Effector memory CD4-positive, alpha-beta T cell (primary cell): ENCODE measurements at regions not wholly inside any gene's neighbourhood (a gene's known extent, or its start where the extent isn't known, plus 50 kb on each side); places are given as distances from the start of the nearest gene placed in this dataset.

Experiments used
- DNase-seq, 3 donors: peaks; one replicate each; pipeline ENCODE4 v3.0.0-alpha.2; 2020
- H3K27ac ChIP-seq: 2 replicates; pipeline ENCODE4 v1.7.0; 2013; ENCODE audit warnings: mild to moderate bottlenecking, low read length, moderate library complexity; ENCODE audit not compliant: insufficient read depth, poor library complexity, severe bottlenecking
- H3K27me3 ChIP-seq: replicated peaks from 2 replicates; pipeline ENCODE4 v1.7.0; 2013; ENCODE audit warnings: mild to moderate bottlenecking, low read length; ENCODE audit not compliant: insufficient read depth, control insufficient read depth, poor library complexity, severe bottlenecking
- H3K36me3 ChIP-seq: 2 replicates; pipeline ENCODE4 v1.7.0; 2013; ENCODE audit warnings: mild to moderate bottlenecking, low read length, moderate library complexity; ENCODE audit not compliant: control insufficient read depth, insufficient read depth
- H3K4me1 ChIP-seq: 2 replicates; pipeline ENCODE4 v1.7.0; 2013; ENCODE audit warnings: low read length, mild to moderate bottlenecking; ENCODE audit not compliant: control insufficient read depth, insufficient read depth, poor library complexity, severe bottlenecking
- H3K4me3 ChIP-seq: 2 replicates; pipeline ENCODE4 v1.7.0; 2013; ENCODE audit warnings: low read length, low read depth, mild to moderate bottlenecking; ENCODE audit not compliant: insufficient read depth, poor library complexity, severe bottlenecking
- H3K9me3 ChIP-seq: 2 replicates; pipeline ENCODE4 v1.7.0; 2013; ENCODE audit warnings: mild to moderate bottlenecking, low read length, moderate library complexity; ENCODE audit not compliant: control insufficient read depth

DNA sequence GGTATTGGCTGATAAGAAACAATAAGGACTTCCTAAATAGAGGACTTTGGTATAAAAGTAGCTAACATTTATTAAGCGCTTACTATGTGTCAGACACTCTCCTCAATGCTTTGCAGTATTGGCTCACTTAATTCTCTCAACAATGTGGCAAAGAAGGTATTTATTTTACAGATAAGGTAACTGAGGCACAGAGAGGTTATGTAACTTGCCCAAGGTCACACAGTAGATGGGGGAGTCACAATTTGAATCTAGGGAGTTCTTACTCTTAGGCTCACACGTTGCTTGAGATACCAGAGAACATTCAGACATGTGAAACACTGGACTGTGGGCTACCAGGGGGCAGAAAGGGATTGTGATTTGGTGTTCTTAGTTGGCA is 60.8 kb upstream of the GPR158 start:
- Histone ChIP-seq H3K9me3 (no peaks in the 10 kb centered on the region), H3K36me3 (no peaks in the 10 kb centered on the region), H3K4me1 (no peaks in the 10 kb centered on the region), H3K27me3 (peaks cover 4% of the 10 kb centered on the region), H3K27ac (no peak overlapping the region), H3K4me3 (no peak overlapping the region)
- DNase-seq, result no peak

DNA sequence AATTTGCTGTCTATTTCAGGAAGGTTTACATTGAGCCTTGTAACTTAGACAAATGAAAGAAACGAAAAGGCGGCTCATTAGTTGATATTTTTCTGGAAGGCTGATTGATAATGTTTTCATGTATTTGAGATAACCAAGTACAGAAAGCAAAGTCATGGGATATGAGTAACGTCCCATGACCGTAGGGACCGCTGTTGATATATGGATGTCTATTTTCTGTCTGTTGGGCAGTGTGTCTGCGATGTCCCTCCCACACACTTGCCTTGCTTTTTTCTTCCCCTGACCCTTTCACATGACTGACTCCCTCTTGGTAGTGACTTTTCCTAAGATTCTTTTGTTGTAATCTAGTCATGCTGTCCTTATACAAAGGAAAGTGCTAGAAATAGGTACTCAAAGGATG is 57.0 kb upstream of the GPR158 start:
- no peaks in the 10 kb centered on the region for H3K4me1 ChIP-seq

DNA sequence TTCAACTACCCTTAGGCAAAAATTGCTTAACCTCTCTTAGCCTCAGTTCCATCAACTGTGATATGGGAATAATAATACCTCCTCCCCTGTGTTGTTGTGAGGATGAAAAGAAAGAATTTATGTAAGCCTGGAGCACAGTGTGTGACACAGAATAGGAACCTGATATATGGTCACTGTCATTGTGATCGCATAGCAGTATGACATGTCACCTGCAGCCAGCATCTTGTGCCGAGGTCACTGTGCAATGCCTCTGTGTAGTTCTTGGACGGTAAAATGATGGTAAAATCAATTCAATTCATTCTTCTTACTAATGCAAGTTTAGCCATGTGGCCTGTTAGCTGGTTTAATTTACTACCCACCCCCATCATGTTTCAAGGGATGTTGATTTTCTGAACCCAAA is 54.6 kb upstream of the GPR158 start:
- Histone ChIP-seq H3K36me3 (no peaks in the 10 kb centered on the region), H3K9me3 (no peaks in the 10 kb centered on the region), H3K27ac (no peak overlapping the region), H3K27me3 (no peaks in the 10 kb centered on the region), H3K4me1 (no peaks in the 10 kb centered on the region), H3K4me3 (no peak overlapping the region)
- no peak for DNase-seq

More for the DNA sequence above, 57.0 kb upstream of the GPR158 start:
- peaks cover 4% of the 10 kb centered on the region for H3K27me3 ChIP-seq
- no peak overlapping the region for H3K4me3 ChIP-seq
- no peaks in the 10 kb centered on the region for H3K9me3 ChIP-seq
- no peaks in the 10 kb centered on the region for H3K36me3 ChIP-seq
- DNase-seq, result no peak
- no peak overlapping the region for H3K27ac ChIP-seq
